ENCODE measurements at regions not wholly inside any gene's neighbourhood (a gene's known extent, or its start where the extent isn't known, plus 50 kb on each side); places are given as distances from the start of the nearest gene placed in this dataset.

- no peak overlapping the region for H3K27ac ChIP-seq (ENCODE audit: low read depth in 2 of 2, low read length in 1 of 2)
- H3F3A ChIP-seq (replicated peaks; ENCODE audit: insufficient read depth), result no peaks in the 10 kb centered on the region
- H3K27me3 ChIP-seq (ENCODE audit: insufficient read depth), result no peaks in the 10 kb centered on the region
- TF ChIP-seq, protein P1, sequence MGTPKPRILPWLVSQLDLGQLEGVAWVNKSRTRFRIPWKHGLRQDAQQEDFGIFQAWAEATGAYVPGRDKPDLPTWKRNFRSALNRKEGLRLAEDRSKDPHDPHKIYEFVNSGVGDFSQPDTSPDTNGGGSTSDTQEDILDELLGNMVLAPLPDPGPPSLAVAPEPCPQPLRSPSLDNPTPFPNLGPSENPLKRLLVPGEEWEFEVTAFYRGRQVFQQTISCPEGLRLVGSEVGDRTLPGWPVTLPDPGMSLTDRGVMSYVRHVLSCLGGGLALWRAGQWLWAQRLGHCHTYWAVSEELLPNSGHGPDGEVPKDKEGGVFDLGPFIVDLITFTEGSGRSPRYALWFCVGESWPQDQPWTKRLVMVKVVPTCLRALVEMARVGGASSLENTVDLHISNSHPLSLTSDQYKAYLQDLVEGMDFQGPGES (IDR thresholded peaks at IDR 0.05; ENCODE audit: low read depth, low read length), result no peak
- TF ChIP-seq NFIC (IDR thresholded peaks at IDR 0.05; ENCODE audit: borderline replicate concordance) (no peak), PBX3 (IDR thresholded peaks at IDR 0.05) (no peak), TCF12 (IDR thresholded peaks at IDR 0.05) (no peak), USF2 (IDR thresholded peaks at IDR 0.05; ENCODE audit: borderline replicate concordance, low read depth, low read length) (no peak), CHD2 (IDR thresholded peaks at IDR 0.05; ENCODE audit: low read length, partially characterized antibody) (no peak), ZBTB33 (IDR thresholded peaks at IDR 0.05; ENCODE audit: borderline replicate concordance, low read depth) (no peak), GABPA (IDR thresholded peaks at IDR 0.05; ENCODE audit: low read depth) (no peak), GATA2 (CRISPR knock-in tag; IDR thresholded peaks at IDR 0.05) (no peak), FOXM1 (IDR thresholded peaks at IDR 0.05; ENCODE audit: low read depth) (no peak), YY1 (IDR thresholded peaks at IDR 0.05; ENCODE audit: low read depth) (no peak), RAD21 (IDR thresholded peaks at IDR 0.05; ENCODE audit: low read length) (no peak), TAF1 (IDR thresholded peaks at IDR 0.05; ENCODE audit: borderline replicate concordance, low read depth, low read length) (no peak), SMC3 (IDR thresholded peaks at IDR 0.05; ENCODE audit: low read depth, low read length) (no peak), MXI1 (IDR thresholded peaks at IDR 0.05; ENCODE audit: low read depth, low read length) (no peak), RXRA (IDR thresholded peaks at IDR 0.05; ENCODE audit: borderline replicate concordance, low read depth) (no peak), RFX5 (IDR thresholded peaks at IDR 0.05; ENCODE audit: low read length) (no peak), REST (IDR thresholded peaks at IDR 0.05; ENCODE audit: low read depth, low read length) (no peak)
- TF ChIP-seq, protein P2, sequence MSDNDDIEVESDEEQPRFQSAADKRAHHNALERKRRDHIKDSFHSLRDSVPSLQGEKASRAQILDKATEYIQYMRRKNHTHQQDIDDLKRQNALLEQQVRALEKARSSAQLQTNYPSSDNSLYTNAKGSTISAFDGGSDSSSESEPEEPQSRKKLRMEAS (IDR thresholded peaks at IDR 0.05; ENCODE audit: low read depth), result no peak
- H3K4me1 ChIP-seq (ENCODE audit: control insufficient read depth in 1 of 2, insufficient read depth in 2 of 2, low read depth in 1 of 2, low read length in 1 of 2), result no peaks in the 10 kb centered on the region
- no peaks in the 10 kb centered on the region for H4K20me1 ChIP-seq (ENCODE audit: insufficient read depth)
- no peaks in the 10 kb centered on the region for H3K9me2 ChIP-seq
- H3K79me2 ChIP-seq (ENCODE audit: insufficient read depth), result no peaks in the 10 kb centered on the region
- ChIA-PET CTCF (interaction anchor here (0.8 kb wide), 1 partner anchor 9 kb away, joined by 4 read pairs; no protein-coding TSS in a partner anchor), POLR2A (no interaction called here)
- DNase-seq, result no peak
- H3K4me3 ChIP-seq (ENCODE audit: low read depth in 2 of 2, low read length in 1 of 2), result no peak overlapping the region
- H2AFZ ChIP-seq (ENCODE audit: low read depth), result no peak overlapping the region
- H3K4me2 ChIP-seq, result no peak overlapping the region
- H3K36me3 ChIP-seq (replicated peaks in 1 of 2; ENCODE audit: control insufficient read depth in 1 of 2, insufficient read depth in 2 of 2, low read length in 1 of 2), result peaks cover 0 to 3% of the 10 kb centered on the region in 2 experiments
- H3K9me3 ChIP-seq, result no peaks in the 10 kb centered on the region
- H3K9ac ChIP-seq, result no peak overlapping the region
- WGBS (ENCODE audit: low lambda C conversion rate), result 90% methylated on average over 1 of the region's 1 CpG
Measured at GRCh38 chr6:27119329-27119728, 128.2 kb upstream of the PRSS16 start.
